ENCODE measurements at regions not wholly inside any gene's neighbourhood (a gene's known extent, or its start where the extent isn't known, plus 50 kb on each side); places are given as distances from the start of the nearest gene placed in this dataset.

GRCh38 chr2:180461761-180462160 lies 454.7 kb upstream of the CWC22 start:
- no peak for DNase-seq (ENCODE audit: low read depth)

- no peak for DNase-seq (ENCODE audit: low read depth)
Observed at GRCh38 chr2:180456801-180457200, 449.7 kb upstream of the CWC22 start.

DNA sequence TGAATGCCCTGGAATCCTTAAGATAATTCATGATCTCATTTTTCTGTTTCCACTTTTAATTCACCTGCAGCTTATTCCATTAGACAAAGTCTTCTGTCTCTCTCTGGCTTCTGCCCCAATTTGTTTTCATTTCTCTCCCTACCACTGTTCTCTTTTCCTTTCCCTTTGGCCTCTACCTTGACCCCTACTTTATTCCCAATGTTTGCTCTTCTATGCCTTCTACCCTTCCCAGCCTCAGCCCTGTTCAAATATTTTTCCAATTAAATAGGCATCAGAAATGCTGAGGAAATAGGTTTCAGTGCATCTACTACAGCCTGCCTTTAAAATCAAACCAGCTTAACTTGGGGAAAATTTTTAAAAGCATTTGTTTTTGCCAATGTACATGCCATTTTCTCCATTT lies 443.7 kb upstream of the CWC22 start:
- no peak for DNase-seq (ENCODE audit: low read depth)

DNA sequence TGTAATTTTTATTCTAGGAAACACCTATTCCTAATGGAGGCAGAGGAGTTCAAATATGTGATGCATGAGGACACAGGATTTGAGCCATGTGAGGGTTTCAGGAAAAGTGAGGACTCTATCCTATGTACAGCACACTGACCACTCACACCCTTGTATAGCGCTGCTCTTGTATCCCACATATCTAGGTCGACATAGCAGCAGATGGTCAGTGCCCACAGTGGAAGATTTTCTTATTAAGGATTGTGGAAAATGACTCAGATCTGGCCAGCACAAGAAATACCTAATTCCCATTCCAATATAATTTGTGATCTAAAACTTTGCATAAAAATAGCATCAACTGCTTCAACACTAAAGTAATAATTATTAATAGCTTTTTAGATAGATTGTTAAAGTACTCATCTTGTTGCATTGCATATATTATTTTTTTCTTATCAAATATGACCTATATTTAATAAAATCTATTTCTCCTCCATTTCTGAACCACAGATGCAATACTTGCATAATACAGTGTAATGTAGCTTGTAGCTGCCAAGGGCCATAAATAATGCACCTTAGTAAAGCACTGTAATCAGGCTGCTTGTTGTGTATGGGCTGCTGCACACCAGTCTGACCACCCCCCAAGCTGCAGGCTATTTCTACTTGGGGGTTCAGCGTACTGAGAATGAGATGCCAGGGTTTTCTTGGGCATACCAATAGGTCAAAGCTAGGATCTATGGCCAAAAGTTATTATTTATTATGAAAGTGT lies 442.2 kb upstream of the CWC22 start:
- no peak for DNase-seq (ENCODE audit: low read depth)

DNA sequence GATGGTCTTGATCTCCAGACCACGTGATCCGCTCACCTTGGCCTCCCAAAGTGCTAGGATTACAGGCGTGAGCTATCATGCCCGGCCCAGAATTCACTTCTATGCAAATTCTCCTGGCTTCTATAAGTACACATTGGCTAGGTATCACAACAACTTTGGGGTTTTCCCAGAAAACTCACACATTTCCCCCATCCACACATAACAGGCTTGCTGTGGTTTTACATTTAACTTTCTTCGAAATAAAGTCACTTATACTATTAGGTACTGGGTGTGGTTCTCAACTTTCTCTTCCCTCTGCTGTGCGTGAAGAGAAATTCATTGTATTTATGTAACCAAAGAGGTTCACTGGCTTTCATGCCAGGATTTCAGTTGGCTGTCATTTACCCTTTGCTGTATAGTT lies 439.4 kb upstream of the CWC22 start:
- no peak for DNase-seq (ENCODE audit: low read depth)

DNA sequence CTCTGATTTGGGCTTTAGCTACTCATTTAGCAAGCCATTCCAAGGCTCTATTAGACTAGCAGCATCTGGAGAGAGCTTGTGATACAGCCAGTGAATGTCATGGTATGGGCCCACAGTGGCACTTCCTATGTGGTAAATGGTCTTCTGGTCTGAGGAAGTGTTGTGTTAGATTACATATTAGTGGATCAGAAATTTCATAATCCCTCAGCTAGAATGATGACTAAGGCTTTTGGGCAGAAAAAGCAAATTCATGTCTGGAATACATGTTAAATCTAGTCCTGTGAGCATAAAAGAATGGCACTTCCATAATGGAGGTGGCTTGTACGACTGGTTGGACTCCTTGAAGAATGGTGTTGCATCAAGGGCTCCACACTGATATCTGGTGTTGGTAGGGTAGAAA lies 436.8 kb upstream of the CWC22 start:
- no peak for DNase-seq (ENCODE audit: low read depth)

GRCh38 chr2:180442860-180443644 lies 436.0 kb upstream of the CWC22 start:
- DNase-seq (ENCODE audit: low read depth) = no peak

- no peak for DNase-seq (ENCODE audit: low read depth)
Observed at GRCh38 chr2:180419212-180419611, 412.1 kb upstream of the CWC22 start.

DNA sequence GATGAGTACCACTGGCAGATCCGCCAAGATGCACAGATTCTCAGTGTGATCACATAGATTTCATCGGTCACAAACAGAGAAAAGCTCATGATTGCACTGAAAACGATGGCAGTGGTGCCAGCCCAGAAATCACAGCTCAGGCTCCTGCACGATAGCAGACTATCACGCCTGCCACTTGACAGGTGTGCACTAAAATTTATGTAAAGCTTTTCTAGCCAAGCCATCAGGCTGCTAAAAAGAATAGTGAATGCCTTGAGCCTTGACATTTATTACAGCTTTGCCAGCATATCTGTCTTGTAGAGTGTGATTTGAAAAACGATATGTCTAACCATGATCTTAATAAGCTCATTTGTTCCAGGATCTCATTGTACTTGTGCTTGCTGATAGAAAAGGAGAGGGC lies 409.5 kb upstream of the CWC22 start:
- DNase-seq (ENCODE audit: low read depth) = no peak

DNA sequence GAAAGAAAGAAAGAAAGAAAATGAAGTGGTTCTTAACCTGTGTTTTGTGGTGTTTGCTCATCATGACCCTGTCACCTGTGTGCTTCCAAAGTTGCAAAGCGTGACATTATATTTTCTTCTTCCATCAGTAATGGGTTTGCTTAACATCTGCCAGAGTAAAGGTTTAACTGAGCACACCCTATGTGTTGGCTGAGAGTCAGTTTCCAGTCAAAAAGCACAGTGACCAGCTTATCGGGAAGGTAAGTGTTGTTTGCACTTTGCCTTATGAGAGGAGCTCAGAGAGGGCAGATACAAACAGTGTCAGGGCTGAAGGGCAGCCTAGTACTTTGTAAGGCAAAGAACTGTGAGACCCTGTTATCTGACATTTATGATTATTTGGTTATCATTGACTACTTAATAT lies 406.2 kb upstream of the CWC22 start:
- no peak for DNase-seq (ENCODE audit: low read depth)

- no peak for DNase-seq (ENCODE audit: low read depth)
Observed at GRCh38 chr2:180412219-180412618, 405.1 kb upstream of the CWC22 start.

DNA sequence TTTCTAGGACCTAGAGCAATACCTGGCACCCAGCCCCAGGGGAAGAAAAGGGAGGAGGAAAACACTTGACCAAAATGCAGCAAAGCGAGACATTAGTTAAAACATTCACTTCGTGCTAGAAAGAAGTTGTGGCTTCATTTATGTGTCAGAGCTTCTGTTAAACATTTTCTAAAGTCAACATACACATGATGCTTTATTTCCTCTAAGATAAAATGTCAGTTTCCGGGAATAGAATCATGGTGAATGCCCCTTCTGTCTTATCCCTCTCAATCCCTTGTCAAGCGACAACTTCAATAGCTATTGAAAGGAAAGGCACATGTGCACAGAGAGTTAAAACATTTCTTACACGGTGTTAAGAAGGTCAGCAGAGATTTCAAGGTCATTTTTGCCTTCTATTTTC lies 404.6 kb upstream of the CWC22 start:
- no peak for DNase-seq (ENCODE audit: low read depth)

DNA sequence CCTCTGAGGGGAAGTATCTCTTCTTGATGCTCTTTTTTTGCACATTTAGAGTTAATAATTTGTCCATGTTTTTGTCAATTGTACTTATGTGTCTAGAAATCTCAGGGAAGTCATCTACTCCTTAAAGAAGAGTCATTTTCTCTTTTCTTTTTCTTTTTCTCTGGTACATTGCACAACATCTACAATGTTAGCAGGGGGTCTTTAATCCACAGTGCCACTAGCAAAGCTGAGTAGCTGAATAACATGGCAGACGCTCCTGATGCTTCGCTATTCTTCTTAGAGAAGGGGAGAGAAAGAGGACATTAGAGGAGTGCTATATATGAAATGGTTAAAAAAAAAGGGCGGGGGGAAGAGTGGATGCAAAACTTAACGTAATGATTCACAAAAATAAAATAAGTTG lies 399.6 kb upstream of the CWC22 start:
- no peak for DNase-seq (ENCODE audit: low read depth)

- DNase-seq (ENCODE audit: low read depth) = no peak
Observed at GRCh38 chr2:180405520-180405919, 398.4 kb upstream of the CWC22 start.

GRCh38 chr2:180394305-180394704 lies 387.2 kb upstream of the CWC22 start:
- DNase-seq (ENCODE audit: low read depth) = no peak

GRCh38 chr2:180385601-180386201 lies 378.6 kb upstream of the CWC22 start:
- no peak for DNase-seq (ENCODE audit: low read depth)

- no peak for DNase-seq (ENCODE audit: low read depth)
Observed at GRCh38 chr2:180376066-180376465, 369.0 kb upstream of the CWC22 start.

DNA sequence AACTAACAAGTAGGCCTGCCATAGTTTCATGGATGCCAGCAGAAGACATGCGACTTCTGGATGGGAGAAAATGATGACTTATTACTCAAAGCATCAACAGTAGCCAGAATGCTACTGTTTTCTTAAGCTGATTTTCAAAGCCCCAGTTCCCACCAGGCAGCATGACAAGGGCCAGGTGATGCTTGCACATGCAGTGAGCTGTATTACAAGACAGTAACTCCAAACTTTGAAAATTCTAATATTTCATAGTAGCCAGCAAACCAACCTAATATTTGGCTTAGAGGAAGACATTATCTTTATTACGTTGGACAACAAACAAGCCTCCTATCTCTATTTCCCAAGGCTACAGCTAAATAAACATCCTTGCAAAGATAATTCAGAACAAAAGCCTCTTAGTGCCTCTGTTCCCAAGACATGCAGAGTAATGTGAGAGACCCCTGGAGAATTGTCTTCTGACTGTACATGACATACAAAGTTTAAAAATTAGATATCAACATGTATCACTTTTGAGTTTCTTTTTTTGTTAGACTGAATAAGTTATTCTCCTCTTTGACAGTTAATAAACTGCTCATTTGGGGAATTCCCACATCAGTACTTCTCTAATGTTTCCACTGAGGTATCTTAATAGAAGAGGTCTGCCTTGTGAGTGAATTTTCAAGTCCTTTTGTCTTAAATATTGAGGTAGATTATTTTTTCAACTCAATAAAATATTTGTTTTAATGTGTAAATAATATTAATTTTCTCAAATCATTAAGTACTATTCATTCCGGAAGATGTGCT lies 367.6 kb upstream of the CWC22 start:
- no peak for DNase-seq (ENCODE audit: low read depth)

DNA sequence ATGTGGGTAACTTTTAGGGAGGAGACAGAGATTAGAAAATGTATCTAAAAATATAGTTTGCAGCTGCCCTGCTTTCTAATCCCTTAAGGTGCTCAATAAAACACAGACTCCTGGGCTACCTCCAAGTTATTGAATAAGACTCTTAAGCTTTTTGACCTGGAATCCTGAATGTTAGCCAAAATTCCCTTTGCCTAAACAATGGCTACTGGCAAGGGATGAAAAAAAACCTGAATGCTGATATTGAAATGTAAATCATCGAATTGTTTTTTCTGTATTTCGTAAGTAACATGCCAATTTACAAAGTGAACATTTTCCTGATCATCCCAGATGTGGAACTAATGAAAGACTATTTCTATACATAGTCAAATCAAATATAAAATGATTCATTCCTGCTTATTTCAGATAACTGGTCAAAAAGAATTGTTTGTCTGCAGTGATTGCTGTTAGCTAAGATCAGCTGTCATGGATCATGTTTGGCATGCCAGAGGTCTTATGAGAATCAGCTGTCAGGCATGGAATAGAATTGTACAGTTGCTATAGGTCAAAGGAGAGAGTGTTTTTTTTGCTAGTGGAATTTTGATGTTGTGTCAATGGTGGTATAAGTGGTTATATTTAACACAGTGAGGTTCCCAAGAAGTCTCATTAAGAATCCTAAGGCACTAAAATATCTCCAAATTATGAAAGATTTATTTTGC lies 363.6 kb upstream of the CWC22 start:
- no peak for DNase-seq (ENCODE audit: low read depth)

GRCh38 chr2:180368881-180369280 lies 361.8 kb upstream of the CWC22 start:
- no peak for DNase-seq (ENCODE audit: low read depth)

DNA sequence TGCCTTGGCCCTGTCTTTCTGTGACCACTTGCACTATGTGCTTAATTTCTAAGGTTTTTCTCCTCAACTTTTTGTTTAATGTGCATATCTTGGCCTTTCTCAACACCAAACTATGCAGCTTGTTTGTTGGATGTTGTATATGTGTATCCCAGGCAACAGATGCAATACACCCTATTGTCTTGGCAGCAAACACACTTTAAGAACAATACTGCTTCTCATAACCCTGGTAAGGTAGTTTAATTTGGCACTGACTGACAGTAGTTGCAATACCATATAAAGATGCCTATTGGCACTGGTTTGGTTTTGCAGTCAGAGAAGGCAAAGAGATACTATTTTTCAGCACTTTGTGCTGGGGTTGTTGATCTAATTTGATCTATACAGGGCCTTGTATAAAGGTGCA lies 360.7 kb upstream of the CWC22 start:
- no peak for DNase-seq (ENCODE audit: low read depth)

DNA sequence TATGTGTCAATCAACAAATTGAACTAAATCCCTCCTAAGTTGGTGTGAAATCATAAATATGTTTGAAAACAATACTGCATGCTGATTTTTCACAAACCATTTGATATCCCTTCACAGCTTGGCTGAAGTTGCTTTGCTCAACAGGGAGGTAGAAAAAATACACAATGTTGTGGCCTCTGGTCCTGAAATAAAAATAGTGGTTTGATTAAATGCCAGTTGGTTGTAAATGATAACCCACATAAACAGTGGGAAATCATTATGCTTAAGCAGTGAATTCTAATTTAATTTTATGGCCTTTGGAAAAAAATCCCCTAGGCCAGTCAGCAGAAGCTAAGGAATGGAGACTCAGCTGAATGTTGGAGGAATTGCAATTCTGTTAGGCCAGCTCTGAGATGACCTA lies 359.4 kb upstream of the CWC22 start:
- DNase-seq (ENCODE audit: low read depth) = no peak

Data from CMK (cell line).